Cardiac muscle cell (in vitro differentiated cells and primary cell): ENCODE measurements at regions not wholly inside any gene's neighbourhood (a gene's known extent, or its start where the extent isn't known, plus 50 kb on each side); places are given as distances from the start of the nearest gene placed in this dataset.

ENCODE experiments used
- DNase-seq, 2 donors: peaks; one replicate each; pipeline versions ENCODE4 v3.0.0 to v3.0.0-alpha.2; 2010 to 2017; ENCODE audit warnings: low read depth in 1 of 2, low spot score in 1 of 2
- H3K27ac ChIP-seq: fragments of 200-600 bp; sonication (generic); 2 replicates; pipeline ENCODE4 v1.5.1; 2016
- H3K27me3 ChIP-seq: fragments of 200-600 bp; sonication (generic); 2 replicates; pipeline ENCODE4 v1.6.0; 2016; ENCODE audit warnings: control low read depth
- H3K36me3 ChIP-seq: fragments of 200-600 bp; sonication (generic); 2 replicates; pipeline ENCODE4 v1.5.1; 2016; ENCODE audit warnings: control low read depth
- H3K4me1 ChIP-seq: fragments of 200-600 bp; sonication (generic); 2 replicates; pipeline ENCODE4 v1.8.1; 2017; ENCODE audit warnings: low read depth, mild to moderate bottlenecking, mixed run types
- H3K4me3 ChIP-seq: fragments of 200-600 bp; sonication (generic); 2 replicates; pipeline ENCODE4 v1.5.1; 2016; ENCODE audit warnings: mild to moderate bottlenecking
- H3K9me3 ChIP-seq: fragments of 200-600 bp; sonication (generic); 2 replicates; pipeline ENCODE4 v1.5.1; 2017; ENCODE audit warnings: low read depth, mild to moderate bottlenecking, control low read depth
- TF ChIP-seq, protein P1 (sequence below): IDR thresholded peaks from 2 replicates; pipeline ENCODE4 v1.5.1; 2012; ENCODE audit warnings: low read depth, mild to moderate bottlenecking, low read length

DNA sequence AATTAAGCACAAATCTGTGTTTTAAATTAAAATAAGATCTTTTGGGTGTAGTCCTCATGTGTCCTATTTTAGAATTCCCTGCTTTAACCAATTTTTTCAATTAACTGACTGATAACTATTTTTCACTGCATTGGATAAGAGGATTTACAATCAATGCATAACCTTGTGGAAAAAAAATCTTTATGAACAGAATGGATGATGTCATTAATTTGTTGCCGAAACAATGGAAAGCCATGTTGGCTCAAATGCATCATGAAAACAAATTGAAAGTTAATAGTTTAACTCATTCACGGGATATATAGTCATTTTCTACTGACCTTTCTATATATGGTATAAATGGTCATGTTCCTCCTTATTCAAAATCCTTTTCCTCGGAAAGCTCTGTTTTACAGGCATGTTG lies 82.3 kb downstream of the PRLHR start:
- Histone ChIP-seq H3K4me3 (no peak overlapping the region), H3K36me3 (no peaks in the 10 kb centered on the region), H3K27ac (no peak overlapping the region), H3K4me1 (no peaks in the 10 kb centered on the region), H3K27me3 (no peaks in the 10 kb centered on the region), H3K9me3 (no peaks in the 10 kb centered on the region)
- DNase-seq: no peak
- TF ChIP-seq, protein P1, sequence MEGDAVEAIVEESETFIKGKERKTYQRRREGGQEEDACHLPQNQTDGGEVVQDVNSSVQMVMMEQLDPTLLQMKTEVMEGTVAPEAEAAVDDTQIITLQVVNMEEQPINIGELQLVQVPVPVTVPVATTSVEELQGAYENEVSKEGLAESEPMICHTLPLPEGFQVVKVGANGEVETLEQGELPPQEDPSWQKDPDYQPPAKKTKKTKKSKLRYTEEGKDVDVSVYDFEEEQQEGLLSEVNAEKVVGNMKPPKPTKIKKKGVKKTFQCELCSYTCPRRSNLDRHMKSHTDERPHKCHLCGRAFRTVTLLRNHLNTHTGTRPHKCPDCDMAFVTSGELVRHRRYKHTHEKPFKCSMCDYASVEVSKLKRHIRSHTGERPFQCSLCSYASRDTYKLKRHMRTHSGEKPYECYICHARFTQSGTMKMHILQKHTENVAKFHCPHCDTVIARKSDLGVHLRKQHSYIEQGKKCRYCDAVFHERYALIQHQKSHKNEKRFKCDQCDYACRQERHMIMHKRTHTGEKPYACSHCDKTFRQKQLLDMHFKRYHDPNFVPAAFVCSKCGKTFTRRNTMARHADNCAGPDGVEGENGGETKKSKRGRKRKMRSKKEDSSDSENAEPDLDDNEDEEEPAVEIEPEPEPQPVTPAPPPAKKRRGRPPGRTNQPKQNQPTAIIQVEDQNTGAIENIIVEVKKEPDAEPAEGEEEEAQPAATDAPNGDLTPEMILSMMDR: no peak

DNA sequence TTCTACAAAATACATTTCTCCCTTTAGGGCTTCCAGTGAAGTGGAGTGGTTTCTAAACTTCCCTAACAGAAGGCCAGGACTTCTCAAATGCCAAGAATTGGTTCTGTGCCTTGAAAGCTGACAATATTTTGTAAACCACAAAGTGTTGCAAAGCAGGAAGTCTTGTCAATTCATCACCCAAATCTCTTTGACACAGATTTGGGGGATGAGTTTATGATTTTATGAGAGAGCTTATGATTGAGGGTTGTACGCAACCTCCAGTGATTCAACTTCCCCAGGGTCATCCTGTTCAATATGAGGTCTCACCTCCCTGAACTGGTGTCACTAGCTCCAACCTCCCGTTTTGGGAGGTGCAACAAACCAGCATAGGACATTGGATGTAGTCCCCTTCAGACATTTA lies 83.7 kb downstream of the PRLHR start:
- H3K4me1 ChIP-seq: no peaks in the 10 kb centered on the region
- H3K9me3 ChIP-seq: no peaks in the 10 kb centered on the region
- no peaks in the 10 kb centered on the region for H3K27me3 ChIP-seq
- no peak for DNase-seq
- TF ChIP-seq, protein P1: no peak
- H3K36me3 ChIP-seq: no peaks in the 10 kb centered on the region
- no peak overlapping the region for H3K4me3 ChIP-seq
- no peak overlapping the region for H3K27ac ChIP-seq

DNA sequence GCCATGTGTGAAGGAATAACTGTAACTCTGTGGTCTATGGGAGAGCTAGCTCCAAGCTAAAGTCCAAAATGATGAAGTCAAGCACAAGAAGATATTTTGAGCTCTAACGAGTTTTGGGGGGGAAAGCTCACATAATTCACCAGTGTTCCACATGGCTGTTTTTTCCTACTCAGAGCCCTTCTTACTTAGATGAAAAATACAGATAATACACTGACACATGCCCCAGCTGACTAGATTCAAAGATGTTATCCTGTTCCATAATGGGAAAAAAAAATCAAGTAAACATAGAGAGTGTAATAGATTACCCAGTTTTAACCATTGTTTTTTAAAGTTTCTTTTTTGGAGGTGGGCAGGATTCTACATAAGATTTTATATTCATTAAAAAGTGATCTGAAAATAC lies 86.6 kb downstream of the PRLHR start:
- Histone ChIP-seq H3K9me3 (no peaks in the 10 kb centered on the region), H3K27ac (no peak overlapping the region), H3K4me3 (no peak overlapping the region), H3K36me3 (no peaks in the 10 kb centered on the region), H3K27me3 (no peaks in the 10 kb centered on the region), H3K4me1 (no peaks in the 10 kb centered on the region)
- DNase-seq: no peak
- TF ChIP-seq, protein P1: no peak

DNA sequence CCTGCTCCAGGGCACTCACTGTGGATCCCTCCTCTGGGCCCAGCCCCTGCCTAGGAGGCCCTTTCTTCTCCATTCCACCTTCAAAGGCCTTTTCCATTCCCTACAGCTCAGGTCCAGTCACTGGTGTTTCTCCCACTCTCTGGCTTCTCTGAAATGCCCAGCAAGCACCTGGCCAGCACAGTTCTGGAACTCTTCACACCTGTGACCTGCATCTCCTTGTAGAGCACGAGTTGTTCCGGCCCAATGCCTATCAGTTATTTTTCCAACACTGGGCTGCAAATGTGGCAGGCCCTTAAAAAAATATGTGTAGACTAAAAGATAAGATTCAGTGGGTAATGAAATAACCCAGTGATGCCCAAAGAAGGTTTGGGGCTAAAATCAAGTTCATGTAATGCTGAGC lies 87.1 kb downstream of the PRLHR start:
- TF ChIP-seq, protein P1: no peak
- Histone ChIP-seq H3K36me3 (no peaks in the 10 kb centered on the region), H3K27me3 (no peaks in the 10 kb centered on the region), H3K4me3 (no peak overlapping the region), H3K4me1 (no peaks in the 10 kb centered on the region), H3K9me3 (no peaks in the 10 kb centered on the region), H3K27ac (no peak overlapping the region)
- no peak for DNase-seq

DNA sequence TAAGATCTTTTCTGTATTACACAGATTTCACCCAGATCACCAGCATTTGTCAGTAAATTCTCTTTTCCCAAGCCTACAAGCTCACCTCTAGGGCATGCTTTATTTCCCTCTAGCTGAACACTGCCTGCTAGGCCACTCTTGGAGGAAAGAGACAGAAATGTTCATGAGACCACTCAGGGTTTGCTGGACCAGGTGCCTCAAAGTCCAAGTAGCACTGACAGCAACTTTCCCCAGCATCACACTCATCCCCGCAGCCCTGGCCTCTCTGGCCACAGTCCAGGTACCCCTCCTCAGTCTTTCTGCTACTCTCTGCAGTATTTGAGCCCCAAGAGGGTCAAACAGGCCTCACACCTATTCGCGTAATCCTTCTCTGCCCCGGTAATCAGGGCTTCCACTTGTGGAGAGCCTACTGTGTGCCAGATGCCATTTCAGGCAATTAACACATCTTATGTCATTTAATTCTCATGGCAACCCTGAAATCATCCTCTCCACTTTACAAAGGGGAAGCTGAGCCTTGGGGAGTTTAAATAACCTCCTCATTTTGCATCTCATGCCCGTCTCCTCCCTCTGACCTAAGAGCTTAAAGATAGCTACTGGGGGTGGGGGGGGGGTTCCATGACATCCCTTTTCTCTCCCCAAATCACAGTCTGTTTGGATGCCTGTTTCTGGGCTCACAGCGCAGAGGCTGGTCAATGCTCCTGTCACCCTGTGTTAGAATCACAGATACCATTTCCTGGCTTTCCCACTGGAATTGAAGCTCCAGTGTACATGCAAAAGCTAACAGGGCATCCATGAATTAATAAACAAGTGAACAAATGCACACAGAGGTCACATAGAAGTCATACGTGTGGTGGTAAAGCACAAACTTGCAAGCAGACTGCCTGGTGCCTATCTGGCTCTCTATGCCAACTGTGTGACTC lies 88.5 kb downstream of the PRLHR start:
- Histone ChIP-seq H3K4me1 (no peaks in the 10 kb centered on the region), H3K27ac (no peak overlapping the region), H3K9me3 (no peaks in the 10 kb centered on the region), H3K36me3 (no peaks in the 10 kb centered on the region), H3K4me3 (no peak overlapping the region), H3K27me3 (no peaks in the 10 kb centered on the region)
- no peak for DNase-seq
- TF ChIP-seq, protein P1: no peak
